HepG2 (cell line): ENCODE measurements at regions not wholly inside any gene's neighbourhood (a gene's known extent, or its start where the extent isn't known, plus 50 kb on each side); places are given as distances from the start of the nearest gene placed in this dataset.

Experiments
- CENPBD1 ChIP-seq: sonication (generic); formaldehyde crosslinking; IDR thresholded peaks from 2 replicates; pipeline ENCODE4 v1.8.0; 2022; ENCODE audit warnings: missing genetic modification reagents, low read depth, mild to moderate bottlenecking, borderline replicate concordance
- CHD4 ChIP-seq: fragments of 200-600 bp; sonication (generic); IDR thresholded peaks from 2 replicates; pipeline ENCODE4 v1.7.0; 2017; ENCODE audit warnings: mild to moderate bottlenecking, low read length, borderline replicate concordance
- DR1 ChIP-seq: sonication (generic); formaldehyde crosslinking; IDR thresholded peaks from 2 replicates; pipeline ENCODE4 v1.8.0; 2021; ENCODE audit warnings: mild to moderate bottlenecking, missing genetic modification reagents, inconsistent platforms
- HMG20B ChIP-seq: conservative IDR thresholded peaks from 2 replicates; pipeline ENCODE4 v1.6.1; 2016; ENCODE audit warnings: missing genetic modification reagents, missing compliant biosample characterization
- HMGXB4 ChIP-seq, 2 experiments: sonication (generic) in 1 of 2; formaldehyde crosslinking in 1 of 2; IDR thresholded peaks; 2 replicates each; pipeline versions ENCODE4 v1.4.0 to v1.6.1; 2018 to 2020; ENCODE audit warnings: missing genetic modification reagents in 2 of 2, borderline replicate concordance in 1 of 2, low read depth in 1 of 2, mild to moderate bottlenecking in 1 of 2, missing biosample characterization in 1 of 2
- JUNB ChIP-seq: sonication (generic); formaldehyde crosslinking; IDR thresholded peaks from 2 replicates; pipeline ENCODE4 v1.8.0; 2022; ENCODE audit warnings: missing genetic modification reagents, mild to moderate bottlenecking, borderline replicate concordance
- MEF2D ChIP-seq: sonication (generic); formaldehyde crosslinking; IDR thresholded peaks from 2 replicates; pipeline ENCODE4 v1.5.1; 2020; ENCODE audit warnings: mild to moderate bottlenecking, missing genetic modification reagents
- NR3C1 ChIP-seq: sonication (generic); formaldehyde crosslinking; IDR thresholded peaks from 2 replicates; pipeline ENCODE4 v1.4.0; 2020; ENCODE audit warnings: missing genetic modification reagents
- REXO4 ChIP-seq: sonication (generic); formaldehyde crosslinking; IDR thresholded peaks from 2 replicates; pipeline ENCODE4 v1.8.0; 2022; ENCODE audit warnings: missing genetic modification reagents, mild to moderate bottlenecking, borderline replicate concordance
- SRSF1 ChIP-seq: fragments of 200-400 bp; formaldehyde crosslinking; optimal IDR thresholded peaks from 2 replicates; pipeline ENCODE3; 2017; ENCODE audit warnings: mild to moderate bottlenecking, low read depth, low read length, moderate library complexity
- TFDP2 ChIP-seq: sonication (generic); formaldehyde crosslinking; IDR thresholded peaks from 2 replicates; pipeline ENCODE4 v1.4.0; 2020; ENCODE audit warnings: missing genetic modification reagents
- XRCC5 ChIP-seq: fragments of 200-400 bp; formaldehyde crosslinking; optimal IDR thresholded peaks from 2 replicates; pipeline ENCODE3; 2017; ENCODE audit warnings: mild to moderate bottlenecking, low read length
- ZFP1 ChIP-seq: IDR thresholded peaks from 2 replicates; pipeline ENCODE4 v1.6.1; 2016
- ZFYVE20 ChIP-seq: sonication (generic); formaldehyde crosslinking; IDR thresholded peaks from 2 replicates; pipeline ENCODE4 v1.8.0; 2023; ENCODE audit warnings: low read depth, mild to moderate bottlenecking, moderate library complexity, missing genetic modification reagents, borderline replicate concordance
- ZKSCAN1 ChIP-seq: fragments of 150-350 bp; IDR thresholded peaks from 2 replicates; pipeline ENCODE4 v1.6.1; 2014; ENCODE audit warnings: low read length
- ZMYM2 ChIP-seq: sonication (generic); formaldehyde crosslinking; IDR thresholded peaks from 2 replicates; pipeline ENCODE4 v1.8.0; 2022; ENCODE audit warnings: mild to moderate bottlenecking, missing genetic modification reagents
- ZNF335 ChIP-seq: sonication (generic); formaldehyde crosslinking; IDR thresholded peaks from 2 replicates; pipeline ENCODE4 v1.4.0; 2020; ENCODE audit warnings: missing genetic modification reagents
- ZNF354B ChIP-seq: sonication (generic); formaldehyde crosslinking; IDR thresholded peaks from 2 replicates; pipeline ENCODE4 v1.8.0; 2022; ENCODE audit warnings: mild to moderate bottlenecking, missing genetic modification reagents
- ZNF790 ChIP-seq: sonication (generic); formaldehyde crosslinking; IDR thresholded peaks from 2 replicates; pipeline ENCODE4 v1.8.0; 2022; ENCODE audit warnings: missing genetic modification reagents, mild to moderate bottlenecking, borderline replicate concordance

- no peak for TF ChIP-seq ZMYM2
- TF ChIP-seq ZNF335 (CRISPR knock-in tag), result no peak
- TF ChIP-seq ZFYVE20 (CRISPR knock-in tag), result no peak
- TF ChIP-seq CENPBD1 (CRISPR knock-in tag), result no peak
- no peak for TF ChIP-seq SRSF1
- TF ChIP-seq NR3C1, result no peak
- no peak for TF ChIP-seq HMG20B (CRISPR knock-in tag)
- no peak for TF ChIP-seq ZKSCAN1
- no peak for TF ChIP-seq DR1 (CRISPR knock-in tag)
- no peak for TF ChIP-seq ZNF790 (CRISPR knock-in tag)
- no peak for TF ChIP-seq MEF2D (CRISPR knock-in tag)
- TF ChIP-seq TFDP2 (CRISPR knock-in tag), result no peak
- no peak for TF ChIP-seq JUNB
- 0 out of 2 replicates have a peak, but pooled peaks have one; percentile 39 for TF ChIP-seq ZFP1 (CRISPR knock-in tag)
- no peak for TF ChIP-seq CHD4
- no peak for TF ChIP-seq HMGXB4 (CRISPR knock-in tag; IDR thresholded peaks at IDR 0.05; ENCODE audit: borderline replicate concordance in 1 of 2, low read depth in 1 of 2)
- peak; percentile 22 for TF ChIP-seq XRCC5
- no peak for TF ChIP-seq ZNF354B (CRISPR knock-in tag)
- TF ChIP-seq REXO4 (CRISPR knock-in tag), result no peak
These were observed 663.3 kb upstream of the CHAC2 start (continued) for GRCh38 chr2:53104263-53104662.
